Memory B cell (primary cell): ENCODE measurements at regions not wholly inside any gene's neighbourhood (a gene's known extent, or its start where the extent isn't known, plus 50 kb on each side); places are given as distances from the start of the nearest gene placed in this dataset.

Source experiments
- ATAC-seq: fragments of 150-1000 bp; cut with Tn5 transposase; 2 replicates; pipeline ENCODE4 v1.10.0; 2021; ENCODE audit warnings: low read depth, mild to moderate bottlenecking, moderate library complexity
- DNase-seq, 2 donors: peaks; one replicate each; pipeline ENCODE4 v3.0.0; 2022; ENCODE audit warnings: low spot score in 2 of 2
- H3K27ac Mint-ChIP-seq: one replicate; pipeline ENCODE4 v1.8.0; 2022; ENCODE audit warnings: mild to moderate bottlenecking, moderate library complexity, mixed read lengths
- H3K27me3 Mint-ChIP-seq: one replicate; pipeline ENCODE4 v1.8.0; 2022; ENCODE audit warnings: mixed read lengths
- H3K36me3 Mint-ChIP-seq: one replicate; pipeline ENCODE4 v1.8.0; 2022; ENCODE audit warnings: mild to moderate bottlenecking, mixed read lengths
- H3K4me1 Mint-ChIP-seq: one replicate; pipeline ENCODE4 v1.8.0; 2022; ENCODE audit warnings: mixed read lengths
- H3K4me3 Mint-ChIP-seq: one replicate; pipeline ENCODE4 v1.8.0; 2022; ENCODE audit warnings: mild to moderate bottlenecking, moderate library complexity, mixed read lengths
- H3K9me3 Mint-ChIP-seq: one replicate; pipeline ENCODE4 v1.8.0; 2022; ENCODE audit warnings: mixed read lengths

DNA sequence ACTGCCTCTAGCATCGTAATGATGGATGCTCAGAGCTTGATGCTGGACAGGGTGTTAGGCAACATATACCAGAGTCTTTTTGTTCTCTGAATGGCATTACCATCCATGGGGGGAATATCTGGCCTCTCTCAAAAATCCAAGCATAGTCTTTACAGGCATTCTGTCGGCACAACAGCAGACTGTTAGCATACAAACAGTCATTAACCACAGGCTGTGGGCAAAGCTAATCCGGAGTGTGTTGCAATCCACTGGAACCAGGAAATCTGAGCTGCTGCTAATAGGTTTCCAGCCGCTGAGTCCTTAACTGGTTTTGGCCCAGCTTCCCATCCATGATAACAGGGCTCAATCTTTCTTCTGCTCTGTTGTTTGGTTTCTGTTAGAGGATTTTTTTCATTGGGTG, 371.9 kb downstream of the HS3ST3B1 start:
- DNase-seq (no peak), ATAC-seq (no peak)
- no peaks in the 10 kb centered on the region for H3K36me3 Mint-ChIP-seq
- H3K27me3 Mint-ChIP-seq = peaks cover 6% of the 10 kb centered on the region
- H3K9me3 Mint-ChIP-seq = peaks cover 7% of the 10 kb centered on the region
- H3K27ac Mint-ChIP-seq = no peak overlapping the region
- no peaks in the 10 kb centered on the region for H3K4me1 Mint-ChIP-seq
- no peak overlapping the region for H3K4me3 Mint-ChIP-seq

DNA sequence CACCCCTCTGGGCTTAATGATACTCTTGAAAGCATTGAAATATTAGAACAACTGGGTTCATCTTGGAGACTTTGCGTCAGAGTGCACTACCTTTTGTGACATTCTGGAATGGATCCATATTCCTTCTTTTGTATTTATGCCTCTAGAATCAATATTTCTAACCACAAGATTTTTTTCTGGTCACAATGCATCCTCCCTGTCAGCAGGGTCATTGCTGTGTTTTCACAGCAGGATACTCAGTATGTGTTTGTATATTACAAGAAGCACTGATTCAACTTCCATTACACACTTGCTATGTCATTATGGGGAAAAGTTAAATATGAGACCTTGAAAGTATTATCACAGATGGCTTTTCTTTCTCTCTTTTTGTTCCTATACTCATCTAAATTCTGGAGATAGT, 370.0 kb downstream of the HS3ST3B1 start:
- H3K27ac Mint-ChIP-seq = no peak overlapping the region
- H3K9me3 Mint-ChIP-seq = no peaks in the 10 kb centered on the region
- no peaks in the 10 kb centered on the region for H3K4me1 Mint-ChIP-seq
- H3K4me3 Mint-ChIP-seq = no peak overlapping the region
- peaks cover 10% of the 10 kb centered on the region for H3K27me3 Mint-ChIP-seq
- DNase-seq = no peak
- ATAC-seq = no peak
- H3K36me3 Mint-ChIP-seq = no peaks in the 10 kb centered on the region

DNA sequence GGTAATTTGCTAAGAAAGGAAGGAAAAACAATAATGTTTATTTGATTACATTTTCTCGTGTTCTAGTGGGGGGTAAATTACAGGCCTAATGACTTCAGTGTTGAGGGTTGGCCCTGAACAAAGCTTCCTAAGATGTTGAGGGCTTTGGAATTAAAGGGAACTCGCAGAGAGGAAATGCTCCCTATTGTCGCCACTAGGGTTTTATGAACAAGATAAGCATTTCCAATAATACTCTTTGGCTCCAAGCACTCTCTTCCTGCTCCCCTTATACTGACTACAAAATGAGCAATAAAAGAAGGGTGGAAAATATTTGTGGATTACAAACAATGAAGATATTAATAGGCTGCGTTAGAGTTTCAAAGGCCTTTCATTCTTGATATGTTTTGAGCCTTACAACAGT, 363.6 kb downstream of the HS3ST3B1 start:
- Mint-ChIP-seq H3K4me1 (no peaks in the 10 kb centered on the region), H3K27ac (no peak overlapping the region), H3K9me3 (no peaks in the 10 kb centered on the region), H3K36me3 (no peaks in the 10 kb centered on the region), H3K4me3 (no peak overlapping the region), H3K27me3 (peaks cover 8% of the 10 kb centered on the region)
- DNase-seq (no peak), ATAC-seq (no peak)

DNA sequence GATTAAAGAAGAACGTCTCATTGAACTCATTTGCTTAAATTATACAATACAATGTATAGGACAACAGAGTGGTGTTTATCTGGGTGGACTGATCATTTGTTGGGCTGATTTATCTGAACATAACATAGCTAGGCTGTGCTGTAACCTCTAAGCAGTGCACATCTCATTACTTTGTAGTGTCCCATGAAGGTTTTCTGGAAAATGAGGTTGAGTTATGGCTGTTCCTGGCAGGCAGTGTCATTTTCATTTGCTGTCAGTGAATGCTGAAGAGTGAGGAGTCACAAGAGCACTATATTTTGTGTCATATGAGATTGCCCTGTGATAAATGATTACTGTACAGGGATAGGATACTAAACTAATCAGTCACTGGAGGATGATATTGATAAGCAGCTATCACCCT, 340.2 kb downstream of the HS3ST3B1 start:
- Mint-ChIP-seq H3K36me3 (no peaks in the 10 kb centered on the region), H3K4me3 (no peak overlapping the region), H3K27me3 (peaks cover 5% of the 10 kb centered on the region), H3K27ac (no peak overlapping the region), H3K4me1 (no peaks in the 10 kb centered on the region), H3K9me3 (no peaks in the 10 kb centered on the region)
- DNase-seq = no peak
- ATAC-seq = no peak

DNA sequence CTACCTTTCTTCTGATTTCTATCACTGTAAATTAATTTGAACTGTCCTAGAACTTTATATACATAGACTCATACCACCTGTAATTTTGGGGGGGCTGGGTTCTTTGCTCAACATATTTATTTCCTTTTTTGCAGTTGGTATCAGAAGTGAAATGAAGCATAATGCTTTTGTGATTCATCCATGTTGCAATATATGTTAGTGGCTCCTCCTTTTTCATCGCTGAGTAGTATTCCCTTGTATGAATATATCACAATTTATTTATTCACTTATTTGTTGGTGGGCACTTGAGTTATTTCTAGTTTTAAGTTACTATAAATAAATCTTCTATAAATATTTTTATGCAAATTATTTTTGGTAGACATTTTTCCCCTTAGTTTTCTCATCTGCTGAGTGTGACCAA, 336.4 kb downstream of the HS3ST3B1 start:
- peaks cover 5% of the 10 kb centered on the region for H3K27me3 Mint-ChIP-seq
- no peaks in the 10 kb centered on the region for H3K4me1 Mint-ChIP-seq
- DNase-seq (no peak), ATAC-seq (no peak)
- H3K9me3 Mint-ChIP-seq = no peaks in the 10 kb centered on the region
- no peak overlapping the region for H3K27ac Mint-ChIP-seq
- H3K4me3 Mint-ChIP-seq = no peak overlapping the region
- no peaks in the 10 kb centered on the region for H3K36me3 Mint-ChIP-seq

DNA sequence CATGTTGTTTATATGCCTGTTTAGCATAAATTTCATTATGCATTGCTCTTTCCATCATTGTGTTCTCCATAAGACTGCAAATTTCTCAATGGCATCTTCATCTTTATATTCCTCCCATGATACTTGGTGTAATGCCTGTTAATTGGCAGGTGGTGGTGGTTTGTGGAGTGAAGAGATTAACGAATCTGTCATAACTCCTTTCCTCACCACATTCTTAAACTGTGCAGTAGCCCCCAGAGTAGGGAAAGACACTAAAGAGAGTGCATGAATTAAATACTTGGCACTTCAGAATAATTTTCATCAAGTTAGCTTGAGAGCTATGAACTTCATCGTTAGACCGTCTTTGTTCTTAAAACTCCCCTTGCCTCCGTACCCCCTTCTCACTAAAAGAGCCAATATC, 329.7 kb downstream of the HS3ST3B1 start:
- H3K4me3 Mint-ChIP-seq = no peak overlapping the region
- no peak for ATAC-seq
- no peaks in the 10 kb centered on the region for H3K9me3 Mint-ChIP-seq
- H3K4me1 Mint-ChIP-seq = no peaks in the 10 kb centered on the region
- no peak for DNase-seq
- H3K27ac Mint-ChIP-seq = no peak overlapping the region
- peaks cover 12% of the 10 kb centered on the region for H3K27me3 Mint-ChIP-seq
- no peaks in the 10 kb centered on the region for H3K36me3 Mint-ChIP-seq

DNA sequence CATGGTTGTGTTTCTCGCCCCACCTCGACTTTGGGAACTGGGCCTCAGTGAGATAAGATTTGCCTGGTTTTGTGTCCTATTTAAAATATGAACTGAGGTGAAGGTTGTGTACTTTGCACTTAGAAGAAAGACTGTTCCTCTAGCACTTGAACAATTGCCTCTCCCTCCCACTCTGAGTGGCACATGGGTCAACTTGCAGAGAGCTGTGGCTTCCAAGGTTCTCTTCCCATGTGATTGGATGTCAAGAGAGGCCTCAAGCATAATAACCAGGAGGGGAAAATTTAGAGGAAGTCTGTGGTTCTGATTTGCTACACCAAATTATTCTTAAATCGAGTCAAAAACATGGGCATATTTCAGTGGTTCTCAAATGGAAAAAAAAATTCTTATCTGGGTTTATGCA, 329.2 kb downstream of the HS3ST3B1 start:
- DNase-seq (no peak), ATAC-seq (no peak)
- Mint-ChIP-seq H3K27me3 (peaks cover 14% of the 10 kb centered on the region), H3K9me3 (no peaks in the 10 kb centered on the region), H3K4me1 (no peaks in the 10 kb centered on the region), H3K36me3 (no peaks in the 10 kb centered on the region), H3K4me3 (no peak overlapping the region), H3K27ac (no peak overlapping the region)

DNA sequence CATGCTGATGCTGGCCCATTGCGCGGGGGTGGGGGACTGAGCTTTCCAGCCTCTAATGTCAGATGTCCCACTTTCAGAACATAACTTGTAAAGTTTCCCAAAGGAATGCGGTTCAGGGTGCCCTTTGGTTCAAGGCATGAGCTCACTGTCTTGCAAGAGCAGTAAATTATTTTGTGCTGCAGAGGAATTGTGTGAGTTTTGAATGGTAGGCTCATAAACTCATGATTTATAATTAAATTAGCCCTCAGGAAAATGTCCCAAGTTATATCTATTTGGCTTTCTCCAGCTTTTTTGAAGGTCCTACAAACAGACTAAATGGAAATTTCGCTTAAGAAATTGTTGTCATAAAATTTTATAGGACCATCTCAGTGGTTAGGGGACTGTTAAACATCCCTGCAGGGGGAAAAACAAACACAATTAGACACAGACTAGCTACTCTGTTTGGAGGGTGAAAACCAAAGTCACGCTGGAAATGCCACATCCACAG, 321.8 kb downstream of the HS3ST3B1 start:
- Mint-ChIP-seq H3K36me3 (no peaks in the 10 kb centered on the region), H3K4me3 (no peak overlapping the region), H3K27me3 (peaks cover 16% of the 10 kb centered on the region), H3K4me1 (peaks cover 2% of the 10 kb centered on the region), H3K9me3 (no peaks in the 10 kb centered on the region), H3K27ac (no peak overlapping the region)
- ATAC-seq (no peak), DNase-seq (no peak)

DNA sequence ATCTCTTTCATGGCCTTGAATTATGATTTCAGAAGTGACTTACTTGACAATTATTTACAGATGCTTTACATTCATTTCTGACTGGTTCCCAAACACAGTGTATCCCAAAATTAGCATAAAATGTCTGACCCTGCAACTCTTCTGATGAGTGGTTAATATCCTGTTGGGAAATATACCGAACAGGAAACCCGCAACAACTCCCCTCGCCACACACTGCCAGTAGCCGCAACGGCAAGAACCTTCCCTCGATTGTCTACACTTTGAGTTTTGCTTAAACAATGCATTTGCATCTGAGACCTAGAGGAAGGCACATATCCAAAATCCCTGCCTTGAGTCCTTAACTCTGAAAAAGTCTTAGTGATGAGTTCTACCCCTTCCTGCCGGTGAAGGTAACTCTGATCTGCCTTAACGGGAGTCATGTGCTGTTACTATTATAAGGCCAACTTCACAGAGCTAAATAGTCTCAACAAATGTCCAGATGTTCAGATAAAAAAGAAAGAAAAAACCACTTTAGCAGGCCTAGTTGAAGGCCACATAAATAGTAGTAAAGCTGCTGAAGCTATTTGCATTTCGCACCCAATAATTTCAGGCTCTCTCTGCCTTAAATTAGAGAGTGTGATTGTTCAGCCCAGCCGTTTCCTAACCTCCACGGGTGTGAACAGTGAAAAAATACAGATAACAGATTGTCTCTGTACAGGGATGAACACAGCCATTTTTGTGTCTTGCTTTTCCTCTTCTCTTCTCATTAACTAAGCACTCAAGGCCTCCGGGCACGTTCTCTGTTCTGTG, 321.1 kb downstream of the HS3ST3B1 start:
- no peak overlapping the region for H3K27ac Mint-ChIP-seq
- no peak for DNase-seq

DNA sequence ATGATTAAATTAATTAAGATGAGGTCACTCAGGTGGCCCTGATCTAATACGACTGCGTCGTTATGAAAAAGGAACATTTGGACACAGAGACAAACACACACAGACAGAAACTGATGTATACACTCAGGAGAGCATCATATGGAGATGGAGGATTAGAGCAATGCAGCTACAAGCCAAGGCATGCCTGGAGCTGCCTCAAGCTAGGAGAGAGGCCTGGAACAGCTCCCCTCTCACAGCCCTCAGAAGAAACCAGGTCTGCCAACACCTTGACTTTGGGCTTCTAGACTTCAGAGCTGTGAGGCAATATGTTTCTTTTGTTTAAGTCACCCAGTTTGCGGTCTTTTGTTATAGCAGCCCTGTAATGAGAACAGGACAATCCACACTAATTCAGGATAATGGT, 318.9 kb downstream of the HS3ST3B1 start:
- DNase-seq = no peak
- no peak overlapping the region for H3K4me3 Mint-ChIP-seq

More for the DNA sequence above, 321.1 kb downstream of the HS3ST3B1 start:
- Mint-ChIP-seq H3K36me3 (no peaks in the 10 kb centered on the region), H3K4me1 (peaks cover 2% of the 10 kb centered on the region), H3K4me3 (no peak overlapping the region), H3K27me3 (peaks cover 17% of the 10 kb centered on the region), H3K9me3 (no peaks in the 10 kb centered on the region)
- ATAC-seq = no peak

DNA sequence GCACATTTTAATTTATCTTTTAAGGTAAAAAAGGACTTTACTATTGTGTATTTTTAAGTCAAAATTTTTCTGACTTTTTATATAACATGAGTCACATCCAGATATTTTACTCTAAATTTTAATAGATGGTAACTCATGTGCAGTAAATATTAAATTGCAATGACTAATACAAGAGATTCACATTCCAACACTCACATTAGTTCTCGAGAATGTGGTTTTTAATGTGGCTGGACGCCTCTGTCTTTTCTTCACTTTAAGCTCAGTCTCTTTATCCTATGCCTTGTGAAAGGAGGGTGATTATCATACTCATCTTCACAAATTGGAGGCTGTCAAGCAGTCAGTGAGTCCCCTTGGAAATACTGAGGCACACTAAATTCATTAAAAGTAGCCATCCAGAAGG, 315.6 kb downstream of the HS3ST3B1 start:
- H3K27me3 Mint-ChIP-seq = peaks cover 7% of the 10 kb centered on the region
- H3K36me3 Mint-ChIP-seq = no peaks in the 10 kb centered on the region
- H3K9me3 Mint-ChIP-seq = peaks cover 6% of the 10 kb centered on the region
- no peak overlapping the region for H3K27ac Mint-ChIP-seq
- H3K4me3 Mint-ChIP-seq = no peak overlapping the region
- ATAC-seq = no peak
- no peak for DNase-seq
- no peaks in the 10 kb centered on the region for H3K4me1 Mint-ChIP-seq

More for the DNA sequence above, 318.9 kb downstream of the HS3ST3B1 start:
- Mint-ChIP-seq H3K9me3 (no peaks in the 10 kb centered on the region), H3K27me3 (peaks cover 11% of the 10 kb centered on the region), H3K27ac (no peak overlapping the region), H3K36me3 (no peaks in the 10 kb centered on the region), H3K4me1 (peaks cover 2% of the 10 kb centered on the region)
- ATAC-seq = no peak

DNA sequence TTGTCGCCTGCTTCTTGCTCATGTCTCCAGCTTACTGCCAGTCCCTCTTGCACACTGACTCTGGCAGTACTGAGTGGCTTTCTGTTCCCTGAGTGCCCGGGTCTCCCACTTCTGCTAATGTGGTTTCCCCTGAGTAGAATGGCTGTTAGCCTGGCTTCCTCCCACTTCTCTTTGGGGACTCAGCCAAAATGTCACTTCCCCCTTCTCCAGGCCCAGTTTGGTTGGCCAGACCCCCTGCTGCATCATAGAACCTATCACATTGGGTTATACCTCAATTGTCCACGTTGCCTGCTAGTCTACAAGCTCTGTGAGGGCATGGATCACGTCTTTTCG, 304.4 kb downstream of the HS3ST3B1 start:
- peaks cover 6% of the 10 kb centered on the region for H3K36me3 Mint-ChIP-seq
- peaks cover 13% of the 10 kb centered on the region for H3K4me1 Mint-ChIP-seq
- peak; percentile 11 to 32 for DNase-seq
- H3K27me3 Mint-ChIP-seq = no peaks in the 10 kb centered on the region
- ATAC-seq = peak; percentile 89
- H3K4me3 Mint-ChIP-seq = peak overlapping the region; percentile 66
- H3K9me3 Mint-ChIP-seq = peaks cover 22% of the 10 kb centered on the region
- peak overlapping the region; percentile 51 for H3K27ac Mint-ChIP-seq

DNA sequence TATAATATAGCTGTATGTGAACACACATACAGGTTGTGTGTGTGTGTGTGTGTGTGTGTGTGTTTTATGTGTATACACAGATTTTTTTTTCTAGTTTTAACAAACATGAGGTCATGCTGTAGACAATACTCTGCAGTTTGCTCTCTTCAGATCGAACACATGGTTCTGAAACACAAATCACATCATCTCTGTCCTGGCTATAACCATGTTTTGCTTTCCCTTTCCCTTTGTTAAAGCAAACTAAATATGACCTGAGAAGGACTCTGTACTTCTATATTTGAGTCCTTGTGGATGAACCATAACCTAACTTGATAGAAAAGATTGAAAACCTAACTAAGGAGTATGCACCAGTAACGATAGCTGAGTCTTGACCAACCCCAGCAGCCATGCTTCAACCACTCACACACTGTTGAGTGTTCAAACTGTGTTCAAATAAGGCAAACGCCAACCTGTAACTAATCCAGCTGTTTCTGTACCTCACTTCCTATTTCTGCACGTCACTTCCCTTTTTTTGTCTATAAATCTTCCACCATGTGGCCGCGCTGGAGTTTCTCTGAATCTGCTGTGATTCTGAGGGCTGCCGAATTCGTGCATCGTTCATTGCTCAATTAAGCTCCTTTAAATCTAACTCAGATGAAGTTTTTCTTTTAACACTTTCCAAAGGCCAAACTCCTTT, 303.8 kb downstream of the HS3ST3B1 start:
- H3K4me3 Mint-ChIP-seq = peak overlapping the region; percentile 66
- peaks cover 6% of the 10 kb centered on the region for H3K36me3 Mint-ChIP-seq
- peaks cover 13% of the 10 kb centered on the region for H3K4me1 Mint-ChIP-seq
- H3K27ac Mint-ChIP-seq = peak overlapping the region; percentile 51
- DNase-seq (peak in 1 of 2 donors; percentile 2), ATAC-seq (peak; percentile 63)
- peaks cover 17% of the 10 kb centered on the region for H3K9me3 Mint-ChIP-seq
- H3K27me3 Mint-ChIP-seq = no peaks in the 10 kb centered on the region

DNA sequence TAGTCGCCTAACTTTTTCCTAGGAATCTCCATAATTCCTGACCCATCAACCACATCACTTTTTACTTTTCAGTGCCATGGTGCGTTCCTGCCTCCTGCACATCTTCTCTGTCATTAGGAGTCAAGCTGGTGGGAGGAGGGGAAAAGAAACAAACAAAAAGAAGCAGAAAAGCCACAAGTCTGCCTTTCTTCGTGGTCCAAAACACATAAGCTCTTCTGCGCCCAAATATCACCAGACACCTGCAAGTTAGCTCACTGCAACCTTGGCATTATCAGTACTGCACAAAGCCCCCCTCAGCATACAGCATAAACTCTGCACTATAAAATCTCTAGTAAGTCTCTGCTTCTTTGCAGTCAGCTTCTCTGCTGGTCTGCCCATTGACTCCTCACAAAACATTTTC, 295.3 kb downstream of the HS3ST3B1 start:
- H3K27ac Mint-ChIP-seq = no peak overlapping the region
- peaks cover 1% of the 10 kb centered on the region for H3K36me3 Mint-ChIP-seq
- ATAC-seq (no peak), DNase-seq (no peak)
- no peaks in the 10 kb centered on the region for H3K4me1 Mint-ChIP-seq
- H3K27me3 Mint-ChIP-seq = peaks cover 9% of the 10 kb centered on the region
- no peak overlapping the region for H3K4me3 Mint-ChIP-seq
- peaks cover 6% of the 10 kb centered on the region for H3K9me3 Mint-ChIP-seq

DNA sequence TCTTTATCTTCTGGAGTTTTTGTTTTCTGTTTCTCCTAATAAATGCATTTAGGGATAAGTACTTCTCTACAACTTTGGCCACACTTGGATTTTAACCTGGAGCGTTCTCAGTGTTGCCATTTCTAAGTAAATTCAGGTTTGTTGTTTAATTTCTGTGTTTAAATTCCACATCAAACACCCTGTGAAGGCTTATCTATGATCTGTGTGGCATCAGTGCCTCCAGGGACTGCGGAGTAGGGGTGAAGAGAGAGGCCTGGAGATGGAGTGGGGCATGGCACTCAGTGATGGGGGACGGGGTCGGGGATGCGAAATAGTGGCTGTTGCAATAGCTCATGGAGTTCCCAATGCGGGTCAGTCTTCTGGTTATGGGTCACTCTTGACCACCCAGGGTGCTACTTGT, 294.8 kb downstream of the HS3ST3B1 start:
- peaks cover 11% of the 10 kb centered on the region for H3K27me3 Mint-ChIP-seq

More for the DNA sequence above, 294.8 kb downstream of the HS3ST3B1 start:
- Mint-ChIP-seq H3K4me3 (no peak overlapping the region), H3K4me1 (no peaks in the 10 kb centered on the region), H3K9me3 (peaks cover 4% of the 10 kb centered on the region), H3K27ac (no peak overlapping the region), H3K36me3 (no peaks in the 10 kb centered on the region)
- no peak for DNase-seq
- no peak for ATAC-seq
